HG03575 (cell line): ENCODE measurements at regions not wholly inside any gene's neighbourhood (a gene's known extent, or its start where the extent isn't known, plus 50 kb on each side); places are given as distances from the start of the nearest gene placed in this dataset.

Experiments used
- ATAC-seq: cut with Tn5 transposase; IDR thresholded peaks from one replicate; pipeline ENCODE4 v1.9.1; 2021; ENCODE audit not compliant: unreplicated experiment, insufficient number of reproducible peaks, low FRiP score; ENCODE audit errors: extremely low read depth

- ATAC-seq, result no peak
Measured at GRCh38 chr6:113120582-113121285, 736.4 kb upstream of the MARCKS start.

GRCh38 chr6:113121571-113121970, 735.6 kb upstream of the MARCKS start:
- no peak for ATAC-seq

- no peak for ATAC-seq
Measured at GRCh38 chr6:113122060-113122459, 735.1 kb upstream of the MARCKS start.

GRCh38 chr6:113125626-113126025, 731.5 kb upstream of the MARCKS start:
- ATAC-seq, result no peak

GRCh38 chr6:113127786-113128419, 729.2 kb upstream of the MARCKS start:
- ATAC-seq, result no peak

GRCh38 chr6:113128661-113129060, 728.5 kb upstream of the MARCKS start:
- ATAC-seq, result no peak

- no peak for ATAC-seq
Measured at GRCh38 chr6:113129991-113130390, 727.2 kb upstream of the MARCKS start.

GRCh38 chr6:113137426-113137825, 719.7 kb upstream of the MARCKS start:
- no peak for ATAC-seq

GRCh38 chr6:113140721-113141120, 716.4 kb upstream of the MARCKS start:
- ATAC-seq, result no peak

- no peak for ATAC-seq
Measured at GRCh38 chr6:113141901-113142300, 715.2 kb upstream of the MARCKS start.

- no peak for ATAC-seq
Measured at GRCh38 chr6:113142671-113143174, 714.4 kb upstream of the MARCKS start.

- ATAC-seq, result no peak
Measured at GRCh38 chr6:113143206-113143605, 713.9 kb upstream of the MARCKS start.

GRCh38 chr6:113144117-113144516, 713.0 kb upstream of the MARCKS start:
- no peak for ATAC-seq

- ATAC-seq, result no peak
Measured at GRCh38 chr6:113146878-113147277, 710.3 kb upstream of the MARCKS start.

- ATAC-seq, result no peak
Measured at GRCh38 chr6:113147544-113147943, 709.6 kb upstream of the MARCKS start.

- ATAC-seq, result no peak
Measured at GRCh38 chr6:113148566-113148965, 708.6 kb upstream of the MARCKS start.

GRCh38 chr6:113149511-113149910, 707.6 kb upstream of the MARCKS start:
- no peak for ATAC-seq

GRCh38 chr6:113160306-113161017, 696.7 kb upstream of the MARCKS start:
- no peak for ATAC-seq

- ATAC-seq, result no peak
Measured at GRCh38 chr6:113161018-113161315, 696.2 kb upstream of the MARCKS start.

GRCh38 chr6:113162739-113163138, 694.4 kb upstream of the MARCKS start:
- no peak for ATAC-seq
